Cardiac septum (tissue), 1 donor: ENCODE measurements at regions not wholly inside any gene's neighbourhood (a gene's known extent, or its start where the extent isn't known, plus 50 kb on each side); places are given as distances from the start of the nearest gene placed in this dataset.

Source experiments
- DNase-seq: peaks from one replicate; pipeline ENCODE4 v3.0.0-alpha.2; 2020; ENCODE audit warnings: low spot score
- intact Hi-C: fragments of 100-400 bp; cut with DNase I; formaldehyde crosslinking; loops from one replicate; pipeline ENCODE4 v1.14.0; 2022
- donor health status: DM: no; HTN: no; CAD: no.

DNA sequence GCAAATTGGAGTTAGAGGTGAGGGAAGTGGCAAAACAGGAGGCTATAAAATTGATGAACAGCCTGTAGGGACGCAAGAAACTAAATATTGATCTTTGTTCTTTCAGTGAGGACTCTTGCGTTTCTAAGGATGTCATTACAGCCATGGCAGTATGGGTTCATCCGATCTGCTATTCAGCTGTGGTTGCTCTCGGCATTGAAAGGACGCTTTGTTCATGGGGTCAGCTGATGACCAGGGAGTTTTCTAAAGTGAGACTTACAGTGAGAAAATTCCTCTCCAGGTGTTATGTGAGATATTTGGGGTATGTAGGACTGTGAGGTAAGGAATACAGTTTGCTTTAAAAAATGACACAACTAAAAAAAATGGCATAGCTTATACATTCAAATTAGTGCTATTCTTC lies 52.7 kb upstream of the PELI1 start:
- DNase-seq: no peak
- intact Hi-C loops: no loop called here

DNA sequence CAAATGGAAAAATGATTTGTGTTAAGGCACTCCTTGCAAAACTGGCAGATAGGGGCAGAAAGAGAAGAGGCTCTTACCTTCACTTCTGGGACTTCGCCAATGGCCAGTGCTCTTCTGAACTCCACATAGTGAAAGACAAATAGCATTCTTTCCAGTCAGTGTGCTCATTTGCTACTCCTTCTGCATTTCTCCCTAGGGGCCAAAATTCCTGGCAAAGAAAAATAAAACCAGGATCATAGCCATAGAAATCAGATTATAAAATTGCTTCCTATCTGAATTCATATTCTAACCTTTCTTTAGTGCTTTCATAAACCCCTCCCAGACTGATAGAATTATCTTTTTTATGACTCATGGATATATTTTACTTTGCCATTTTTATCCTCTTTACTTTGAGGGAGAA lies 56.9 kb upstream of the PELI1 start:
- no peak for DNase-seq
- intact Hi-C loops: no loop called here

DNA sequence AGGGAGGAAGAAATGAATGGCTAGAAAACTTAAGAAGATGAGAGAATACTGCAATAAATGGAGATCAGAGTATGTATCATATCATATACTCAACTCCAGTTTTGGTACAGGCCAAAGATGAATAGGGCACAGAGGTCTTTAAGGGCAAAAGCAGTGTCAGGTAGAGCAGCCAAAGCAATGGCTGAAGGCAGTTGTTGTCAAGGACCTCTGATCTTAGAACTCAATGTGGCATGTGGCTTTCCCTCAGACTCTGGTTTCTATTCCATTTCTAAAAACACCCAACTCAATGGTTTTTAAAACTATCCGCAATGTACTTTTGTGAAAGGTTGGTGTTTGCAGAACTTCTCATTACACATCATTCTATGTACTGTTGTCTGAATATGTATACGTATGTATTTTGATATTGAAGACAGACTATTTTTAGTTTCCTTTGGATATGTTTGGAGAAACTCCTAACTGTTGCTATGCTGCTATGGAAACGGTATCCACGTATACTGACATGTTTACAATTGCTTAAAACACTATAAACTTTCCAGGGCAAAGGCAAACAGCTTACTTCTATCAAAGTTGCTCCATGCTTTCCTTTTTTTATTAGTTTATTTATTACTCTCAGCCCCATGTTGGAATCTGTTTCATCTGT lies 58.1 kb upstream of the PELI1 start:
- no peak for DNase-seq
- intact Hi-C loops: no loop called here

DNA sequence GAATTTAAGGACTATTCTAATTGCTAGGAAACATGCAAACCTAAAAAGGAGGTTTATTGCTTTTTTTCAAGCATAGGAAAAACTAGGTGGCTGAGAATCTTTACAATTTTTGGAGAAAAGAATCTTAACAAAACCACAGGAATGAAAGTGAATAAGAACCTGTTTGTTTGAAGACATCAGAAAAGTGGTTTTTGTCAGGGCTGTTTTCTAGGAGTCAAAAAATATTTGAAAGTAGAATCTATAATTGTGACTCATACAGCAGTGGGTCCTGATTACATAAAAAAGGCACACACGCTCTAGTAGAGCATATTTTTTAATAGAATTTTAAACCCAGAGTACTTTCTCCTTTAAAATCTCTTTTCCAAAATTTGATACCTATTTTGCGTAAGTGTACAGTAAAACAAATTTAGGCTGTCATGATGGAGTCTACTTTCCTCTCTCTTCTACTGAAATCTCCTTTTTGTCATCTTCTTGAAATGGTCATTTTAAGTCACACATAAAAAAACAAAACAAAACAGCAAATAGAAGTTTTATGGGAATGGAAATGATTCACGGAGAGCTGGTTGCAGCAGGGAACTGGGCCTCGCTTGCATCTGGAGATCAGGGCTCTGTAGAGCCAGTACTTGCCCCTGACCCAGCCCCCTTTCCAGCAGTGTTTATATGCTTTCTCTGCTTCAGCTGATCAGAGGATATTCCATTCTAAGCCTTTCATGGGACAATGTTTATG lies 59.1 kb upstream of the PELI1 start:
- intact Hi-C loops: no loop called here
- no peak for DNase-seq

DNA sequence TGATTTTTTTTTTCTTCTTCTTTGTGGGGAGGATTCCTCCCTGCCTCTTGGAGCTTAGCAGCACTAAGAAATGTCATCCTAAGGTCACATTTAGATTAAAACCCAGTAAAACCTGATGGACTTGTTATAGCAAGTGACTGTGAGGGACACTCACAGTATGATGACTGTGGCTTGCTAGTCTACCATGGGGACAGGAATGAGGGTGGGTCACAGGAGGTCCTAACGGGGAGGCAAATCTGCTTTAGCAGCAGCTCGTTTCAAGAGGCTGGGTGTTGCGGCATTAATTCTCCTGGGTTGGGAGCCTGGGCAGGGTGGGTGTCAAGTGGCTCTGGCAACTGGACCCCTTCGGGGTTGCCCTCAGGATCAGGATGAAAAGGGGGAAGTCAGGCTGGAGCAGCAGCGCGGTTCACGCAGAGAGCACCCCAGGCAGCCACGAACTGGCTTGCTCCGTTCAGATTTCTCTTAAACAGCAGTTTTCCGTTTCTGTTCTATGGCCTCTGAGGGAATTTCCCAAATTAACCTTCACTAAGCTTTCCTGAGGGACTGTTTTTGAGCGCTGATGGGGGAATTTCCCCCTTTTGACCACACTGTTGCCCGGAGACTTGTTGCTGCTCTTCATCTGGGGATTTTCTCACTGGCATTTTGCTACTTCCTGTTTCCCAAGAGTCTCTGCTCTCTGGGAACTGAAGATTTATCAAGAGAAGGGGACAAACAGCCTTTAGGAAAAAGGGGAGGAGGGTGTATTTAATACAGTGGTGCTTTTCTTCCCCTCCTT lies 59.8 kb upstream of the PELI1 start:
- peak; percentile 82 for DNase-seq
- intact Hi-C loops: no loop called here

DNA sequence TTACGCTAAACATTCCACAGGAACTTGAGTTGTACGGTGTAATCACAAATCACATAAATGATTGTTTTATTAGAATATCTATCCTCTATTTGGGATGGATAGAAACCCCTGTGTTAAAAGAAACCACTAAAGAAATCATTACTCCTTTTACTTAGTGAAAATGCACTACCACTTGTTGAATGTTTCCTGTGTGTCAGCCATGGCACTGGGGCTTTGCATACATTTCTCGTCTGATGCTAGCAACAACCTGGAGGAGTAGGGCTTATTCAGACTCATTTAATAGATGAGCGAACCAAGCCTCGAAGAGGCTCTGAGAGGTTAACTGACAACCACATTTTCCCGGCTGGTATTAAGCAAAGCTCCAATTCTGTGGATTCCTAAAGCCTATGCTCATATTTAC lies 60.5 kb upstream of the PELI1 start:
- DNase-seq: no peak
- intact Hi-C loops: no loop called here

DNA sequence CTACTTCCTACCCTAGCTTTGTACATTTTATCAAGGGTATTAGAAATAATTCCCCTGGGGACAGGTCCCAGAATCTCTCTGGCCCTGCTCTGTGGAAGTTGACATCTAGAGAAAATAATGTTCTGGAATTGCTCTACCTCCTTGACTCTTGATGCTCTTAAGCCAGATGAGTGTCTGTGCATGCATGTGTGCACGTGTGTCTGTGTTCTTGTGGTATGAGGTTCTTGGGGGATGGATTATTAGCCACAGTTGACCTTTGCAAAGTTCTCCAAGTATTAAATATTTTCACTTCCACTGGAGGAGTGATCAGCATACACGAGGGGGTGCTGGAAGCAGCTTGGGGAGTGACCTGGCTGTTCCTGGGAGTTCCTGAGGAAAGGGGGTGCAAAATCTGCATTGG lies 61.2 kb upstream of the PELI1 start:
- intact Hi-C loops: no loop called here
- no peak for DNase-seq

DNA sequence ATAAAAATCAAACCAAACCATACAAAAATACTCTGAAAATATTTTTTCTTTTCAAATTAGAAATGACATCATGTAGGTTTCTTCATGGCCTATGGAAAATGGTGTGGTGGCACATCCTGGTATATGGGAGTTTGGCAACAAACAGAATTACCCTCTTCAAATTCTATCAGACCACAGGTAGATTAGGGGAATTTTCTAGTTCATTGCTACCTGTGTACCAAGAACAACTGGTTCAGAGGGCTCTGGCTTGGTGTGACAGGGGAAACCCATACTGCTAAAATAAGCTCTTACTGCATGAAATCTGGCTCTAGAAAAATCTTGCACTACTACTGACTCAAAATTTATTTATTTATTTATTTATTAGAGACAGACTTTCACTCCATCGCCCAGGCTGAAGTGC lies 63.4 kb upstream of the PELI1 start:
- no peak for DNase-seq
- intact Hi-C loops: no loop called here

DNA sequence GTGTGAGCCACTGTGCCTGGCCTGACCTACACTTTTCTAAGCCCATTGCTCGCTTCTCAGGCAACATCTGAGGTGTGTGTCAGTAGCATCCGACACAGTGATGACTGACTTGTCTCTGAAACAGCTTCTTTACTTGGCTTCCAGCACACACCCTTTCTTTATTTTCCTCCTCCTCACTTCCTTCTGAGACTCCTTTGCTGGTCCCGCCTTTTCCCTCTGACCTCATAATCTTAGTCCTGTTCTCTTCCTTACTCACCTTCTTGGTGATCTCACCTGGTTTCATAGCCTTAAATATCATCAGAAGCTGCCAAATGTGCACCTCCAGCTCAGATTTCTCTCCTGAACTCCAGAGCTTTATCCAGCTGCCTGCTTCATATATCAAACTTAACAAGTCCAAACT lies 66.6 kb upstream of the PELI1 start:
- no peak for DNase-seq
- intact Hi-C loops: loop anchor here (5.0 kb wide), 1 partner anchor 69 kb away; the partner anchor contains the start of gene PELI1

DNA sequence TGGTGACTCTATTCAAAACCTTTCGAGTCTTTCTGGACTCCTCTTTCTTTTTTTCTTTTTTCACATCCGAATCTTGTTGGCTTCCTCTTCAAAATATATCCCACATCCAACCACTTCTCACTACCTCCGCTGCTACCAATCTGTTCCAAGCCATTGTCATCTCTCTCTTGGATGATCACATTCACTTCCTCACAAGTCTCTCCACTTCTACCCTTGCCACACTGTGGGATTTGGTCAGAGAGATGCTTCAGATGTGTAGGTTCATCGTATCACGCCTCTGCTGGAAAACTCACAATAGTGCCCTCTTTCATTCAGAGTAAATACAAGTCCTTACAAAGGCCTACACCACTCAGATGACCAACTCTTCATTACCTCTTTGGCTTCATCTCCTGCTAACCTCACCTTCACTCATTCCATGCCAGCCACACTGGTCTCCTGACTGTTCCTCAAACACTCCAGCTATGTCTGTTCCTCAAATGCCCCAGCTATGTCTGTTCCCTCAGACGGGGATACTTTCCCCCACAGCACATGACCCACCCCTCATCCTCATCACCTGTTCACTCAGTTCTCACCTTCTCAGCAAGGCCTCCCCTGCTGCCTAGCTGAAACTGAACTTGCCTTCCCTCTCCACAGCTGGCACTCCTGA lies 67.2 kb upstream of the PELI1 start:
- DNase-seq: no peak
- intact Hi-C loops: loop anchor here (5.0 kb wide), 1 partner anchor 69 kb away; the partner anchor contains the start of gene PELI1

DNA sequence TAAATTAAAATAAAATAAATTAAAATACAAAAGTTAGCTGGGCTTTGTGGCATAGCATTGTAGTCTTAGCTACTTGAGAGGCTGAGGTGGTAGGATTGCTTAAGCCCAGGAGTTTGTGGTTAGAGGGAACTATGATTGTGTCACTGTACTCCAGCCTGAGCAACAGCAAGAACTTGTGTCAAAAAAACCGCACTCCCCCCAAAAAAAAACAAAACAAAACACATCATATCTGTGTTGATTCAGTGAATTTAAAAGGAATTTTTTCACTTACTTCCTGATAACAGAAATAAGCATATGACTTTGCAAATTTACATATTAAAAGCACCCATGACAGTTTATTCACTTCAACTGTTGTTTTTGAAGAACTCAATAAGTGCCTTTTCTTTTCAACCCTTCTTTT lies 68.1 kb upstream of the PELI1 start:
- no peak for DNase-seq
- intact Hi-C loops: loop anchor here (5.0 kb wide), 1 partner anchor 70 kb away; the partner anchor contains the start of gene PELI1

DNA sequence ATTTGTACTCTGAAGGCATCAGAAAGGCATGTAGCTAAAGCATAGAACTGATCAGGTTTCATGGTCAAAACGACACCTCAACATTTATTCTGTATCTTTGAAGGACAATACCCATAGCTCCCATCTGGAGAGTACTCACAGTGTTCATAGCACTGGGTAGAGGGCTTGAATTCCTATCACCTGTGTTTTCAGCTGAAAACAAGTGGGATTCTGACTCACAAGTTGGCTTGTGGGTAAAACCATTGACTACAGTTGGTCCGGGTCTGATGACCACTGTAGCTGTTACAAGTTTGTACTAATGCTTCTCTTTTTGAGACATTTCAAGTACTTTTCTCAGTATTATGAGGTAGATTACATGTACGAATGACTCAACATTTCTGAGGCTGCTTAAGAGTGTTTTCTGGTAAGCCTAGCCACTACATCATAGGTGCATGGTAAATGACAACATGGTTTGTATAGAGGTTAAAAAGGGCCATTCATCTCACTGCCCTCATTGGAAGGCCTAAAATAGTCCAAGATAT lies 68.6 kb upstream of the PELI1 start:
- intact Hi-C loops: loop anchor here (5.0 kb wide), 1 partner anchor 71 kb away; the partner anchor contains the start of gene PELI1
- no peak for DNase-seq

DNA sequence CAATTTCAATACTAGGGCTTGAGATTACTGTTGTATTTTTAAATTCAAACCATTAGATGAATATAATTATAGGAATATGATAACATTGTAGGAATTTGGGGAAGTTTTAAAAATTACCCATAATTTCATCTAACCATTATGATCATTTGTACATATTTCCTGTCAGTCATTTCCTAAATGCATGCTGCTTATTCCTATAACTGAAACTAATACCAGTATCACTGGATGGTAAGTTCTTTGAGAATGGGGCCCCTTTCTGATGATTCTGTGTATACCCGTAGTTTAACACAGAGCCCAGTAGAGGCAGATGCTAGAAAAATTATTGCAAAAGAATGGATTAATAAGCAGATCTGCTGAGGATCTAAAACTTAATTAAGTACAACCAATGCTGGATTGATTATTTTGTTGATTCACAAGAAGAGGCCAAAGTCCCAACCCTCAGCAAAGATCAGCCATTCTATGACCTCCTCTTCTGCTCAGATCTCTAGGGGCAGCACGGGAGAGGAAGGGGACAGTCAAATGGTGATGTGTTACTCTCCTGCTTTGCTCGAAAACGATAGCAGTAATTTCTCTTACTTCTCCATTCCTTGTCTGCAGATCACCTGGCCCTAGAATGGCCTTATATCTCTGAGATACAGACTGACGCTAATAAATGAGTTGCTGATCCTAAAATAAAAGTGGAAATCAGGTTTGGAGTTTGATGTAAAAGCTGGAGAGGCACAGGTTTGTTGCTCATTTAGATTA lies 69.5 kb upstream of the PELI1 start:
- intact Hi-C loops: loop anchor here (5.0 kb wide), 1 partner anchor 71 kb away; the partner anchor contains the start of gene PELI1
- DNase-seq: no peak

DNA sequence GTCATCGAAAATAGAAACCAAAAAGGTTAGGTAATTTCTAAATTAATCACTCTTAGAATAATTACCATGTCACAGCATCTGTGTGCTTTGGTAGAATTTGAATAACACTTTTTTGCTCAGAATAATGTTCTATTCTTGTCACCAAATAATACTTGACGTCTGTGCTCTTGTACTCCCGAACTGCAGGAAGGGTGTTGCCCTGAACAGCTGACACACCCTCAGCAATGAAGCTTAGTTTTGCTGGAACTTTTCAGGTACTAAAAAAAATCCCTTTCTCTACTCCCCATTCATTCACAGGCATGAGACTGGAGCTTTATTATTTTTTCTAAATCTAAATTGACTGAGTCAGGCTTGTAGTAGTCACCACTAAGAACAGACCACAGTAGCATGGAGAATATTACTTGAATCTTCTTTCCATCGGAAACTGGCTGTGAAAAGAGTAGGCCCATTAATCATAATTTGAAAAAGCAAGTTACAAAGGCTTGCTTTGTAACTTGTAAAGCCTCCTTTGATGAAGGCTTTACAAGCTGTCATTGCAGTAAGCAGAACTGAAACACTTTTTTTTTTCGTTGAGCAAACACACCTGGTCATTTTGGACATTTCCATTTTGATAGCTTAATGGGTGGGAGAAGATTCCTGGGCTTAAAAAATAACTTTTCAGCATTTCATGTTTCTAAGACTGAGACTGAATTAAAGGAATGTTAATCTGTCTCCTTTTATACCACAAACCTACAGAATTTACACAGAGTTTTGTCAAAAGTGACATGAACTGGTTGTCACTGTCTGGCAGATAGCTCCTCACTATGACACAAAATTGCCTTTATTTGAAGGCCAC lies 70.3 kb upstream of the PELI1 start:
- no peak for DNase-seq
- intact Hi-C loops: loop anchor here (5.0 kb wide), 1 partner anchor 72 kb away; the partner anchor contains the start of gene PELI1

DNA sequence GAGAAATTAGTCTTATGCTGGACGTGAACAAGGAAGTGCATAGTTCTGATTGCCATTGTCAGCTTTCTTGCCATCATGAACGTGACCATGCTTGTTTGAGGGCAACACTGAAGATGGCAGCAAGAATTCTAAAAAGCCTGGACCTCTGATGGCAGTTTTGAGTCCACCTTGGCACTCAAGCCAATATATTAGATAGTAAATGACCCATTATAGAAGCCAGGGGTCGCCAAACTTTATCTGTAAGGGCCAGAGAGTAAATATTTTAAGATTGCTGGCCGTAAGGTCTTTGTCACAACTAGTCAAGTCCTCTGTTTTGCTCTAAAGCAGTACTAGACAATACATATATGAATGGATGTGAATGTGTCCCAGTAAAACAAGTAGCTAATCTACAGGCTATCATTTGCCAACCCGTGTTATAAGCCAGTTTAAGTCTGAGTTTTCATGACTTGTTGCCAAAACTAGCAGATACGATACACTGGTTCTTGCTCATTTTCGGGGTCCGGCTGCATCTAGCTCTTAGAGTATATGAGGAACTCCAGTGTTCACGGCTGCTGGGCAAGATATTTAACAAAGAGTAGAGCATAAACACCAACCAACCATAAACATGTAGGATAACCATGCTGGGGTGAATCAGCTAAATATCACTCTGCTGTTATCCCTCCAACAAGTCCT lies 73.1 kb upstream of the PELI1 start:
- DNase-seq: no peak
- intact Hi-C loops: no loop called here

DNA sequence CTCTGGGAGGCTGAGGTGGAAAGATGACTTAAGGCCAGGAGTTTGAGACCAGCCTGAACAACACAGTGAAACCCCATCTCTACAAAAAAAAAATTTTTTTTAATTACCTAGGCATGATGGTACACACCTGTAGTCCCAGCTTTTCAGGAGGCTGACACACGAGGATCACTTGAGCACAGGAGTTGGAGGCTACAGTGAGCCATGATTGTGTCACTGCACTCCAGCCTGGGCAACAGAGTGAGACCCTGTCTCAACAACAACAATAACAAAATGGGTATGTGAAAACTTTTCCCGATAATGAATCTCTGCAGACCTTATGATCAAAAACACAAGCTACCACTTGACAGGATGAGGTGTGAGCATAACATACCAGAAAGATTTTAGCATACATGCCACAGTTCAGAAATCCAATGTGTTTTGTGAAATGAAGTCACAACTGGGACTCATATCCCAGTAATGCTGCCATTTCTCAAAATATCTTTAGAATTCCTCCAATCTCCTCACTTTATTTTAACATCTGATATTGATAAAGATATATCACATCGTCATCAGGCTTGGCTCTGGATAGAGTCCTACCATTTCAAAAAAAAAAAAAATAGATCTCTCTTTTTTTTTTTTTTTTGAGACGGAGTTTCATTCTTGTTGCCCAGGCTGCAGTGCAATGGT lies 74.0 kb upstream of the PELI1 start:
- intact Hi-C loops: no loop called here
- DNase-seq: no peak

DNA sequence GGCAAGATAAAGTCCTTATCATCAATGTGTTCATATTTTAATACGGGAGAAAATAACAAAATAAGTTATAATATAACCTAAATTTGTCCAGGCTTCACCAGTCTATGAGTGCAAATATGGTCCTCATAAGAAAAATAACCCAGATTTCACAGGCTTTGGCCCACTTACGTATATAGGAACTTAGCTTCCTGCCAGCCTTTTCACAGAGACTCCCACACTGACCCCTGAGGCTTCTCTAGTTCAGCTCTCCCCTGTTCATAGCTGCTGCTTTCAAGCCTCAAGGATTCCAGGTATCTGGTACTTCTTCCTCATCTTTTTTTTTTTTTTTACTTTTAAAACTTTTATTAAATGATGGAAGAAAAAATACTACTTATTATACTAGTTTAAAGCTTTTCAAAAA lies 74.9 kb upstream of the PELI1 start:
- no peak for DNase-seq
- intact Hi-C loops: no loop called here
